K562 (cell line): ENCODE measurements at regions not wholly inside any gene's neighbourhood (a gene's known extent, or its start where the extent isn't known, plus 50 kb on each side); places are given as distances from the start of the nearest gene placed in this dataset.

Experiments used
- ATAC-seq: fragments of 200-7000 bp; cut with Tn5 transposase; 3 replicates; pipeline ENCODE4 v1.9.1; 2020; ENCODE audit warnings: moderate library complexity
- BruUV-seq: library from RNA; stranded (reverse); fragments of 400-500 nt; replicated peaks from 2 replicates; lab custom pipeline; 2021; lab: Mats Ljungman, UMichigan
- CTCF ChIA-PET: fragments of 300-600 bp; formaldehyde crosslinking; extraction: SDS; loops from one replicate; lab custom pipeline; 2021; ENCODE audit warnings: low intra/inter-chr PET ratio; lab: Yijun Ruan, JAX
- POLR2A ChIA-PET: fragments of 300-600, 350-650 bp; sonication (Branson Sonifier 250); formaldehyde crosslinking; extraction: SDS; loops from one replicate; lab custom pipeline; 2021; ENCODE audit warnings: antibody characterized with exemption, inconsistent platforms; lab: Yijun Ruan, JAX
- DNase-seq, 4 experiments: peaks; one replicate each; pipeline versions ENCODE4 v3.0.0 to v3.0.0-alpha.2; 2011 to 2018; ENCODE audit warnings: low spot score in 3 of 4, mixed read lengths in 3 of 4; ENCODE audit errors: extremely low read depth in 1 of 4
- FAIRE-seq: peaks from 2 replicates; lab custom pipeline; 2011; peaks lifted over from hg19 to GRCh38; lab: Jason Lieb, UNC
- H2AFZ ChIP-seq: 2 replicates; pipeline ENCODE4 v1.6.0; 2011; ENCODE audit warnings: low read depth, low read length, control low read depth, inconsistent platforms
- H3K27ac ChIP-seq: fragments of 200-600 bp; 3 replicates; pipeline ENCODE4 v1.8.0; 2011; ENCODE audit warnings: low read depth, mild to moderate bottlenecking, control low read depth, inconsistent platforms, low read length, moderate library complexity, mixed read lengths; ENCODE audit errors: extremely low read depth
- H3K27me3 ChIP-seq, 2 experiments: fragments of 300-600 bp in 1 of 2; 2 replicates in 1 of 2; 3 replicates in 1 of 2; pipeline versions ENCODE4 v1.6.0 to v1.8.0; 2011; ENCODE audit warnings: inconsistent platforms in 2 of 2, low read length in 2 of 2, mild to moderate bottlenecking in 1 of 2, mixed read lengths in 1 of 2, moderate library complexity in 1 of 2; ENCODE audit not compliant: control insufficient read depth in 2 of 2, insufficient read depth in 2 of 2
- H3K36me3 ChIP-seq: fragments of 300-600 bp; 3 replicates; pipeline ENCODE4 v1.8.0; 2011; ENCODE audit warnings: mild to moderate bottlenecking, low read length, inconsistent platforms; ENCODE audit not compliant: control insufficient read depth, insufficient read depth
- H3K4me1 ChIP-seq, 2 experiments: fragments of 200-600 bp in 1 of 2; replicated peaks in 1 of 2; 2 replicates in 1 of 2; 3 replicates in 1 of 2; pipeline versions ENCODE4 v1.5.1 to v1.8.0; 2011; ENCODE audit warnings: inconsistent platforms in 2 of 2, low read length in 2 of 2, mild to moderate bottlenecking in 1 of 2, mixed read lengths in 1 of 2, moderate library complexity in 1 of 2; ENCODE audit not compliant: control insufficient read depth in 2 of 2, insufficient read depth in 2 of 2
- H3K4me2 ChIP-seq: 2 replicates; pipeline ENCODE4 v1.6.1; 2011; ENCODE audit warnings: low read length, control low read depth, inconsistent platforms, mixed read lengths; ENCODE audit not compliant: insufficient read depth
- H3K4me3 ChIP-seq: fragments of 200-600 bp; sonication (generic), shearing (Covaris generic); 2 replicates; pipeline ENCODE4 v1.5.1; 2016; ENCODE audit warnings: control low read depth, inconsistent platforms
- H3K79me2 ChIP-seq: fragments of 200-600 bp; 3 replicates; pipeline ENCODE4 v1.8.0; 2011; ENCODE audit warnings: low read length, inconsistent platforms; ENCODE audit not compliant: control insufficient read depth, insufficient read depth
- H3K9ac ChIP-seq, 2 experiments: 2 replicates each; pipeline versions ENCODE4 v1.6.0 to v1.6.1; 2011; ENCODE audit warnings: low read depth in 2 of 2, low read length in 2 of 2, control low read depth in 1 of 2, inconsistent platforms in 1 of 2, mild to moderate bottlenecking in 1 of 2, mixed read lengths in 1 of 2; ENCODE audit not compliant: insufficient read depth in 1 of 2
- H3K9me1 ChIP-seq: one replicate; pipeline ENCODE4 v1.6.0; 2011; ENCODE audit warnings: inconsistent platforms, mild to moderate bottlenecking, low read length, moderate library complexity; ENCODE audit not compliant: control insufficient read depth, insufficient read depth
- H3K9me3 ChIP-seq: replicated peaks from 2 replicates; pipeline ENCODE4 v1.5.1; 2011; ENCODE audit warnings: low read depth, low read length, inconsistent platforms; ENCODE audit not compliant: control insufficient read depth, insufficient read depth
- H4K20me1 ChIP-seq: replicated peaks from 2 replicates; pipeline ENCODE4 v1.6.1; 2011; ENCODE audit warnings: low read length, inconsistent platforms, mixed read lengths; ENCODE audit not compliant: control insufficient read depth, insufficient read depth
- ADNP ChIP-seq: fragments of 200-800 bp; sonication (Bioruptor generic); IDR thresholded peaks from 2 replicates; pipeline ENCODE4 v1.6.1; 2016; ENCODE audit warnings: missing genetic modification characterization, missing compliant biosample characterization
- CBX3 ChIP-seq, 2 experiments: IDR thresholded peaks; 1 replicate in 1 of 2; 2 replicates in 1 of 2; pipeline ENCODE4 v1.6.1; 2012; ENCODE audit warnings: inconsistent platforms in 2 of 2, low read length in 2 of 2, borderline replicate concordance in 1 of 2, control low read depth in 1 of 2
- FOXP1 ChIP-seq: sonication (generic); formaldehyde crosslinking; IDR thresholded peaks from 2 replicates; pipeline ENCODE4 v1.8.0; 2022; ENCODE audit warnings: mild to moderate bottlenecking, missing genetic modification reagents
- GABPA ChIP-seq: fragments of 200-800 bp; sonication (Bioruptor generic); conservative IDR thresholded peaks from 2 replicates; pipeline ENCODE4 v1.6.1; 2016; ENCODE audit warnings: low read depth, missing genetic modification characterization, missing compliant biosample characterization
- HDAC2 ChIP-seq: fragments of 450-650 bp; IDR thresholded peaks from 2 replicates; pipeline ENCODE4 v1.6.1; 2016; ENCODE audit warnings: mild to moderate bottlenecking
- HLTF ChIP-seq: fragments of 450-650 bp; IDR thresholded peaks from 2 replicates; pipeline ENCODE4 v1.6.1; 2016
- ILF3 ChIP-seq: fragments of 450-650 bp; IDR thresholded peaks from 2 replicates; pipeline ENCODE4 v1.6.1; 2018; ENCODE audit warnings: antibody characterized with exemption, mild to moderate bottlenecking, moderate library complexity, borderline replicate concordance
- NEUROD1 ChIP-seq: fragments of 150-350 bp; IDR thresholded peaks from 2 replicates; pipeline ENCODE4 v1.6.1; 2014; ENCODE audit warnings: borderline replicate concordance, low read length, low read depth; ENCODE audit not compliant: partially characterized antibody
- TFAP4 ChIP-seq: sonication (generic); formaldehyde crosslinking; IDR thresholded peaks from 2 replicates; pipeline ENCODE4 v1.8.0; 2022; ENCODE audit warnings: missing genetic modification reagents, mild to moderate bottlenecking, moderate library complexity, borderline replicate concordance
- TRIM24 ChIP-seq, 2 experiments: fragments of 450-650 bp; IDR thresholded peaks; 2 replicates each; pipeline ENCODE4 v1.6.1; 2016
- ZBTB1 ChIP-seq: sonication (generic); formaldehyde crosslinking; IDR thresholded peaks from 2 replicates; pipeline ENCODE4 v1.8.1; 2023; ENCODE audit warnings: missing genetic modification reagents, low read depth, mild to moderate bottlenecking, borderline replicate concordance
- ZNF124 ChIP-seq: sonication (generic); formaldehyde crosslinking; IDR thresholded peaks from 2 replicates; pipeline ENCODE4 v1.8.1; 2022; ENCODE audit warnings: missing genetic modification reagents
- ZNF354B ChIP-seq: fragments of 250-450 bp; sonication (Bioruptor Pico); IDR thresholded peaks from 2 replicates; pipeline ENCODE4 v1.4.0; 2020
- ZSCAN29 ChIP-seq: fragments of 450-650 bp; IDR thresholded peaks from 2 replicates; pipeline ENCODE4 v1.6.1; 2017
- WGBS: fragments of 100-300 bp; shearing (Covaris generic); methylation state at CpG from one replicate; pipeline ENCODE4 v1.1.6; 2016; ENCODE audit warnings: low coverage, mixed read lengths; ENCODE audit not compliant: insufficient coverage; ENCODE audit errors: missing lambda C conversion rate; 5-methylcytosine and 5-hydroxymethylcytosine counted together
- in situ Hi-C: fragments of 300-500 bp; cut with MboI; formaldehyde crosslinking; loops from 4 replicates; pipeline ENCODE4 v1.15.0; 2018; ENCODE audit warnings: inconsistent platforms, mixed read lengths
- intact Hi-C: fragments of 100-400 bp; cut with micrococcal nuclease; formaldehyde crosslinking; loops from 2 replicates; pipeline ENCODE4 v1.14.2; 2022

- H3K9ac ChIP-seq, result no peak overlapping the region
- H2AFZ ChIP-seq, result no peak overlapping the region
- no peaks in the 10 kb centered on the region for H4K20me1 ChIP-seq
- ATAC-seq, result no peak
- H3K9me1 ChIP-seq, result no peaks in the 10 kb centered on the region
- H3K27ac ChIP-seq, result no peak overlapping the region
- H3K4me2 ChIP-seq, result no peak overlapping the region
- no TSS peak for BruUV-seq
- no peaks in the 10 kb centered on the region for H3K9me3 ChIP-seq
- no CpG with 5 or more reads among the region's 1 CpG for WGBS
- intact Hi-C loops, result no loop called here
- no peaks in the 10 kb centered on the region for H3K79me2 ChIP-seq
- no peaks in the 10 kb centered on the region for H3K36me3 ChIP-seq
- POLR2A ChIA-PET, result no interaction called here
- DNase-seq, result no peak
- in situ Hi-C loops, result no loop called here
- H3K4me1 ChIP-seq, result no peaks in the 10 kb centered on the region
- FAIRE-seq, result no peak
- H3K27me3 ChIP-seq, result no peaks in the 10 kb centered on the region
- no peak overlapping the region for H3K4me3 ChIP-seq
- CTCF ChIA-PET, result no interaction called here
- TF ChIP-seq ZNF354B (CRISPR knock-in tag) (no peak), GABPA (tag) (no peak), ADNP (tag) (no peak), ILF3 (no peak), ZNF124 (CRISPR knock-in tag) (no peak), TRIM24 (IDR thresholded peaks at IDR 0.05) (no peak), HDAC2 (no peak), NEUROD1 (no peak), TFAP4 (CRISPR knock-in tag) (no peak), FOXP1 (CRISPR knock-in tag) (no peak), ZBTB1 (CRISPR knock-in tag) (no peak), HLTF (no peak), ZSCAN29 (no peak), CBX3 (IDR thresholded peaks at IDR 0.05; ENCODE audit: borderline replicate concordance in 1 of 2, low read length in 2 of 2) (no peak)
These were observed 649.6 kb downstream of the SLITRK1 start for GRCh38 chr13:83232626-83233025.
